GM19043 (cell line): ENCODE measurements at regions not wholly inside any gene's neighbourhood (a gene's known extent, or its start where the extent isn't known, plus 50 kb on each side); places are given as distances from the start of the nearest gene placed in this dataset.
A peak's percentile ranks its signal among the peaks of the same experiment; 100 is the strongest.
"Not testable (repeated sequence)": the region's sequence is repeated elsewhere in the genome, so short reads cannot be mapped to it uniquely, and the experiment has no call there.

ENCODE experiments used
- ATAC-seq: cut with Tn5 transposase; IDR thresholded peaks from one replicate; pipeline ENCODE4 v1.9.1; 2021; ENCODE audit warnings: low read depth; ENCODE audit not compliant: unreplicated experiment

GRCh38 chr10:63003816-63004453 lies 129.2 kb upstream of the NRBF2 start:
- no peak for ATAC-seq

DNA sequence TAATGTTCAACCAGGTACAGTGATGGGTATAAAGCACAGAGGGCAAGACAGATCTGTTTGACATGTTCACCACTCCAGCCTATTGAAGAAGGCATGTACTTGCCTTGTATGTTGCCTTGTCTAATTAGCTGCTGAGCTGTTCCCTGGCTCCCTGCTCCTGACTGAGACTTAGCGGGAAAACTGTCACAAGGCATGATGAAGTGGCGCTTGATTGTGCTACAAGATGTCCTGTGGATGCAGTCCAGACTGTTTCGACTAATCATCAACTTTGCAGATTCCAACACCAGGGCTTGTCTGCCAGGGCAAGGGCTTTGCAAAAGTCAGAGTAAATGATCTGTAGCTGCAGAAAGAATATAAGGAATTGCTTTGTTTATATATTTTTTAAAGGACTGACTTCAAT lies 136.2 kb upstream of the NRBF2 start:
- no peak for ATAC-seq

GRCh38 chr10:62996516-62996915 lies 136.6 kb upstream of the NRBF2 start:
- no peak for ATAC-seq

GRCh38 chr10:62993121-62993520 lies 140.0 kb upstream of the NRBF2 start:
- ATAC-seq, result no peak

GRCh38 chr10:62992145-62992721 lies 140.9 kb upstream of the NRBF2 start:
- ATAC-seq, result peak; percentile 46

GRCh38 chr10:62990126-62990525 lies 143.0 kb upstream of the NRBF2 start:
- ATAC-seq, result no peak

DNA sequence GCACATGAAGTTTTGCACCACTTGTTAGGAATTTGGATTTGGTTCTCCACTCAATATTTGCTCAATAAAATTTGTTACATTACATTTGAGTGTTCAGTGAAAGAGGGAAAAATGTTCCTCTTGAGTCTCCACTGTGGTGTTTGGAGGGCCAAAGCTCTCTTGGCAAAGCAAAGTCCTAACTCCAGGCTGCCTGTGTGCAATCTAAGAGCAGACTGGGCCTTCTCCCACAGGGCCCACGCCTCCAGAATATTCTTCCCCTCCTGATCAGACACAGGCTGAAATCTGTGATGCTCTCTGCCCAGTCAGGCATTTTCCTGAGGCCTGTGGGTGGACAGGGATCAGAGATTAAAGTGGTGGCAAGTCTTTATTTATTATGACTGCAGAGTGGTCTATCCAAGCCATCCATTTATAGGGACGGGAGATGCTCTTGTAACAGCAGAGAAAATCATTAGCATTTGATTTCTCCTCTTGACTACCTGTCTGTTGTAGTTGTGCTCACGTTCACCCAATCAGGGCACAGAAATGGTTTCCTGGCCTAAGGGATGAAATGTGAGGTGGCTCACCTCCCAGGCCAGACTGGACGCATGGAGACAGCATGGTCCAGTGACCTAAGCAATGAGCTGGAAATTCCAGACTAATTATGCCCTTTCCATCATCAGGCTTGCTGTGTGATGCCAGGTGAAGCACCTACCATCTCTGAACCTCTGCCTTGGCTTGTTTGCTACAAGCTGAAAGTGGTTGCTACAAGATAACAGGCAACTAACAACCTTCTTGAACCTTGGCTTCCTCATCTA lies 147.1 kb upstream of the NRBF2 start:
- ATAC-seq, result no peak

- no peak for ATAC-seq
Observed at GRCh38 chr10:62981096-62981495, 152.0 kb upstream of the NRBF2 start.

DNA sequence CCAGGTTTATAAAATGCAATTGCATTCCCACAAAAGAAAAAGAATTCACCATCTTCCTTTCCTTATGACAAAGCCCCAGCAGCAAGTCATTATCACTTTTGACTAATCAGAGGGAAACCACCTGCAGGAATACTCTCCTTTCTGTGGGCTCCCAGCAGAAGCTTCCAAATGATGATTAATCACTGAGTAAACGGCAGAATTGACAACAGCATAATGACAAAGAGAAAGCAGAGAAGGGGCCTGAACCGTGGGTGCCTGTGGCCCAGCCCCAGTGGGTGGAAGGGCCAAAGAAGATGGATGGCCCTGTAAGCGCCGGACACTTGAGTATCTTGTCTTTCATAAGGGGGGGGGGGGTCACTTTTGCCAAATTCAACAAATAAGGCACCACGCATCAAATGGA lies 152.4 kb upstream of the NRBF2 start:
- ATAC-seq, result no peak

- ATAC-seq, result no peak
Observed at GRCh38 chr10:62979921-62980320, 153.2 kb upstream of the NRBF2 start.

DNA sequence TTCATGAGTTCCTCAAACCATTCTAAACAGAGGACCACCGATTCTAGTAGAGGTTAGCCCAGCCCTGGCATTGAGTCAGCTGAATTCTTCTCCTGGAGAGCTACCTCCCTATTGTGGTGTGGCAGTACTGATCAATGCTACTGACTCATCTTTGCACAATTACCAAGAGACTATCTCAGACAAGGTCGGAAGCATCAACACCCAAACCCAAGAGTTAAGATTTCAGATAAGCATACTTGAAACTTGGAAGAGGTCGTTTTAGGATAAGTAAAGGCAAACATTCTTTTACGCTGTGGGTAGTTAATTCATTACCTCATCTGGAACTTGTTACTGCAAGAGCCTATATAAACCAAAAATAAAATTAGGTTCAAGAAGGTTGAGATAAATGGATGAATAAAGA lies 154.6 kb upstream of the NRBF2 start:
- ATAC-seq, result no peak

GRCh38 chr10:62974795-62975194 lies 158.3 kb upstream of the NRBF2 start:
- not testable (repeated sequence) for ATAC-seq

GRCh38 chr10:62972103-62972502 lies 155.9 kb upstream of the EGR2 start:
- ATAC-seq, result no peak

- ATAC-seq, result no peak
Observed at GRCh38 chr10:62964026-62964425, 147.9 kb upstream of the EGR2 start.

- no peak for ATAC-seq
Observed at GRCh38 chr10:62961951-62962523, 145.9 kb upstream of the EGR2 start.

DNA sequence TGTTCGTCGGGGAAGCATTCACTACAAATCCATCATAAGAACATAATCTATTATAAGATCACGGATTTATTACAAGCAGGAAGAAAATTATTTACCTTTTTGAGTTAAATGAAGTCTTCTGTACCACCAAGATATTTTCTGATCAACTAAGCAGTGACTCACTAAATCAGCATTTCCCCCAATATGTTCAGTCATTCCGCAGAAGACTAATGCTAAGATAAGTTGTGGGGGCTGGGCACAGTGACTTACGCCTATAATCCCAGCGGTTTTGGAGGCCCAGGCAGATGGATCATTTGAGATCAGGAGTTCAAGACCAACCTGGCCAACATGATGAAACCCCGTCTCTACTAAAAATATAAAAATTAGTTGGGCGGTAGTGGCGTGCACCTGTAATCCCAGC lies 144.2 kb upstream of the EGR2 start:
- ATAC-seq, result no peak

DNA sequence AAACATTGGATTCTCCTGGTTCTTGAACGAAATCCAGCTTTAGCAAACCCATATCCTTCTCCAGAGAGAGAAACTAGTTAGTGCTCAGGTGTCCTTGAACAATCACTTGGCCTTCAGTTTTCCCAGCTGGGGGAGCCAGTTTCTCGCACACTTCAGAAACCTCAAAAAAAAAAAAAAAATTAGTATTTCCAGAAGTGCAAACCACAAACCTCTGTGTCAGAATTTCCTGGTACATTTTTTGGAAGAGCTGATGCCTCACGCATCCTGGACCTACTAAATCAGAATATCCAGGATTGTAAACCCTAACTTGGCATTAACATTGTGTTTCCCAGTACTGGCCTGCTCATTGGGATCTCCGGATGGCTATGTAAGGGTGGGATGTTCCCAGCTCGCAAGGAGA lies 143.4 kb upstream of the EGR2 start:
- no peak for ATAC-seq

DNA sequence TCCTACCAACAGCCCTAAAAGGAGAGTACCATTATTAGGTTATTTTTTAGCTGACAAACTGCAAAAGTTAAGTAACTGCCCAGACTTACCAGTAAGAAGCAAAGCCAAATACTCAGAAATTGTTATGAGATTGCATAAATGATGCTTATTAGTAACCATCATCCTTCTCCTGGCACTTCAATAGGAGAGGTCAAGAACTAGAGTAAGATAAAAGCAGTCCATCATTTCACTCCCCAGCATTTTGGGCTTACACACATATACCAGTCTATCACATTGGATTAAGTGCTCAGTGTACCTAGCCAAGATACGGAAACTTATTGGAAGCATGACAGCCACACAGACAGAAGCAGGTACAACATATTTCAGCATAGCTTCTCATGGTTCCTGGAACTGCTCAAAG lies 142.8 kb upstream of the EGR2 start:
- ATAC-seq, result no peak

- ATAC-seq, result no peak
Observed at GRCh38 chr10:62946278-62946677, 130.1 kb upstream of the EGR2 start.

- ATAC-seq, result no peak
Observed at GRCh38 chr10:62939698-62940097, 123.5 kb upstream of the EGR2 start.

GRCh38 chr10:62938672-62939071 lies 122.5 kb upstream of the EGR2 start:
- ATAC-seq, result no peak

DNA sequence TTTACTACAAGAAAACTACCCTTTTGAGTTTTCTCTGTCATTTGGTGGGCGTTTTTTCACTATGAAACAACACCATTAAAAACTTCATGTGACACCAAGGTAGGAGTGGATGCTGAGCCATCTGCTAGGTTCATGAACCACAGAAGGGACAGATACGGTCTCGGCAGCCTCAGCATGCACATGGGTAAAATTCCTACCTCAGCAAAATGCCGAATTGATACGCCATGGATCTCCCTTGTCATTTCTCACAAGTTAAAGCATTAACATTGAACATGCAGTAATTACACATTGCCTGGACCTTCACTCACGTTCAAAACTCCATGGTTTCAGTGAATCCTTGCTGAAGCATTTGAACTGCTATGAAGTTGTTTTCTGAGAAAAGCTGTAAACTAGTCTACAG lies 121.5 kb upstream of the EGR2 start:
- no peak for ATAC-seq
